H1 (cell line): ENCODE measurements at regions not wholly inside any gene's neighbourhood (a gene's known extent, or its start where the extent isn't known, plus 50 kb on each side); places are given as distances from the start of the nearest gene placed in this dataset.

Experiments used
- CTCF ChIA-PET: fragments of 300-600 bp; sonication (Branson Sonifier 250); formaldehyde crosslinking; loops from one replicate; lab custom pipeline; 2021; ENCODE audit not compliant: partially characterized antibody; lab: Charles Lee
- POLR2A ChIA-PET: fragments of 300-600 bp; sonication (Branson Sonifier 250); formaldehyde crosslinking; loops from one replicate; lab custom pipeline; 2021; ENCODE audit warnings: inconsistent platforms; ENCODE audit not compliant: partially characterized antibody; lab: Charles Lee
- DNase-seq, 2 experiments: peaks; one replicate each; pipeline versions ENCODE4 v3.0.0 to v3.0.0-alpha.2; 2010 to 2022; ENCODE audit warnings: low spot score in 2 of 2, low read depth in 1 of 2, mixed read lengths in 1 of 2
- FAIRE-seq: peaks from 2 replicates; lab custom pipeline; 2011; peaks lifted over from hg19 to GRCh38; lab: Jason Lieb, UNC
- H2AFZ ChIP-seq: 2 replicates; pipeline ENCODE4 v1.8.1; 2012; ENCODE audit warnings: low read length, inconsistent platforms
- H2AK5ac ChIP-seq: 2 replicates; pipeline ENCODE4 v1.6.1; 2013; ENCODE audit warnings: low read depth, low read length
- H2BK120ac ChIP-seq: replicated peaks from 2 replicates; pipeline ENCODE3; 2013; ENCODE audit warnings: low read depth, low read length, inconsistent platforms
- H2BK12ac ChIP-seq: 2 replicates; pipeline ENCODE4 v1.6.1; 2013; ENCODE audit warnings: low read depth, low read length
- H2BK15ac ChIP-seq: 2 replicates; pipeline ENCODE4 v1.6.1; 2013; ENCODE audit warnings: low read length
- H2BK20ac ChIP-seq: 2 replicates; pipeline ENCODE4 v1.6.1; 2013; ENCODE audit warnings: low read length
- H2BK5ac ChIP-seq: 2 replicates; pipeline ENCODE4 v1.6.1; 2013; ENCODE audit warnings: low read depth, low read length
- H3K14ac ChIP-seq: 2 replicates; pipeline ENCODE4 v1.6.1; 2013; ENCODE audit warnings: inconsistent platforms; ENCODE audit not compliant: insufficient read length
- H3K18ac ChIP-seq: 2 replicates; pipeline ENCODE4 v1.6.1; 2013; ENCODE audit warnings: low read length; ENCODE audit errors: extremely low read depth
- H3K23ac ChIP-seq: 2 replicates; pipeline ENCODE4 v1.6.1; 2013; ENCODE audit warnings: inconsistent platforms; ENCODE audit not compliant: insufficient read length
- H3K23me2 ChIP-seq: 2 replicates; pipeline ENCODE4 v1.6.1; 2013; ENCODE audit warnings: low read depth, low read length
- H3K27ac ChIP-seq: 2 replicates; pipeline ENCODE4 v1.6.1; 2011; ENCODE audit warnings: low read depth, low read length, inconsistent platforms
- H3K27me3 ChIP-seq, 4 experiments: replicated peaks in 1 of 4; 1 replicate in 1 of 4; 2 replicates in 3 of 4; pipeline versions ENCODE4 v1.6.1 to v1.8.1; 2011 to 2013; ENCODE audit warnings: low read length in 3 of 4, mild to moderate bottlenecking in 3 of 4, inconsistent platforms in 2 of 4, mixed read lengths in 2 of 4, moderate library complexity in 1 of 4; ENCODE audit not compliant: control insufficient read depth in 3 of 4, insufficient read depth in 3 of 4; ENCODE audit errors: extremely low read depth in 1 of 4
- H3K36me3 ChIP-seq, 4 experiments: 2 replicates each; pipeline versions ENCODE4 v1.6.1 to v1.8.1; 2011 to 2013; ENCODE audit warnings: mild to moderate bottlenecking in 4 of 4, low read length in 3 of 4, moderate library complexity in 2 of 4, control low read depth in 1 of 4, inconsistent platforms in 1 of 4; ENCODE audit not compliant: insufficient read depth in 4 of 4, control insufficient read depth in 2 of 4
- H3K4ac ChIP-seq: replicated peaks from 2 replicates; pipeline ENCODE3; 2013; ENCODE audit warnings: low read length, low read depth, mixed read lengths, inconsistent platforms; ENCODE audit not compliant: insufficient read length
- H3K4me1 ChIP-seq, 4 experiments: replicated peaks in 1 of 4; 1 replicate in 1 of 4; 2 replicates in 3 of 4; pipeline versions ENCODE4 v1.6.1 to v1.8.1; 2011 to 2013; ENCODE audit warnings: low read length in 3 of 4, inconsistent platforms in 2 of 4, mixed read lengths in 1 of 4; ENCODE audit not compliant: insufficient read depth in 4 of 4, control insufficient read depth in 3 of 4
- H3K4me2 ChIP-seq, 2 experiments: 2 replicates each; pipeline versions ENCODE4 v1.6.1 to v1.8.1; 2011 to 2013; ENCODE audit warnings: low read depth in 2 of 2, low read length in 2 of 2, control low read depth in 1 of 2, inconsistent platforms in 1 of 2, mild to moderate bottlenecking in 1 of 2; ENCODE audit not compliant: insufficient read depth in 1 of 2
- H3K4me3 ChIP-seq, 4 experiments: fragments of 200-600, 300-600 bp in 1 of 4; sonication (generic), shearing (Covaris generic), sonication (Bioruptor Twin) in 1 of 4; 2 replicates each; pipeline versions ENCODE4 v1.5.1 to v1.8.1; 2011 to 2016; ENCODE audit warnings: low read length in 4 of 4, low read depth in 3 of 4, control low read depth in 2 of 4, inconsistent platforms in 2 of 4, mild to moderate bottlenecking in 2 of 4, mixed read lengths in 1 of 4, moderate library complexity in 1 of 4; ENCODE audit not compliant: insufficient read depth in 2 of 4; ENCODE audit errors: extremely low read depth in 1 of 4
- H3K56ac ChIP-seq: replicated peaks from 2 replicates; pipeline ENCODE3; 2013; ENCODE audit warnings: low read depth, mild to moderate bottlenecking, mixed read lengths, low read length, inconsistent platforms; ENCODE audit not compliant: insufficient read length
- H3K79me1 ChIP-seq: 2 replicates; pipeline ENCODE4 v1.6.1; 2013; ENCODE audit warnings: low read depth, low read length, control low read depth
- H3K79me2 ChIP-seq, 2 experiments: 2 replicates each; pipeline versions ENCODE4 v1.6.1 to v1.8.1; 2012 to 2013; ENCODE audit warnings: low read length in 2 of 2, mild to moderate bottlenecking in 2 of 2, inconsistent platforms in 1 of 2; ENCODE audit not compliant: insufficient read depth in 2 of 2, control insufficient read depth in 1 of 2
- H3K9ac ChIP-seq, 4 experiments: replicated peaks in 1 of 4; 1 replicate in 1 of 4; 2 replicates in 3 of 4; pipeline versions ENCODE4 v1.6.1 to v1.8.1; 2011 to 2013; ENCODE audit warnings: low read depth in 3 of 4, low read length in 3 of 4, control low read depth in 2 of 4, mild to moderate bottlenecking in 2 of 4, moderate library complexity in 2 of 4, inconsistent platforms in 1 of 4; ENCODE audit errors: extremely low read depth in 1 of 4
- H3K9me3 ChIP-seq, 2 experiments: 2 replicates each; pipeline versions ENCODE4 v1.6.1 to v1.8.1; 2012 to 2013; ENCODE audit warnings: mild to moderate bottlenecking in 2 of 2, moderate library complexity in 2 of 2, control low read depth in 1 of 2, inconsistent platforms in 1 of 2, low read depth in 1 of 2, low read length in 1 of 2, mixed read lengths in 1 of 2; ENCODE audit not compliant: insufficient read depth in 2 of 2
- H4K20me1 ChIP-seq, 2 experiments: replicated peaks in 1 of 2; 2 replicates each; pipeline versions ENCODE3 to v1.8.1; 2011 to 2013; ENCODE audit warnings: inconsistent platforms in 2 of 2, low read length in 2 of 2, mild to moderate bottlenecking in 1 of 2; ENCODE audit not compliant: insufficient read depth in 2 of 2, control insufficient read depth in 1 of 2
- H4K5ac ChIP-seq: 2 replicates; pipeline ENCODE4 v1.6.1; 2013; ENCODE audit warnings: low read length, low read depth, mixed read lengths, inconsistent platforms; ENCODE audit not compliant: insufficient read length
- H4K8ac ChIP-seq: 2 replicates; pipeline ENCODE4 v1.8.0; 2013; ENCODE audit warnings: mild to moderate bottlenecking, moderate library complexity, low read length, inconsistent platforms; ENCODE audit not compliant: insufficient read depth; ENCODE audit errors: extremely low read depth
- H4K91ac ChIP-seq: replicated peaks from 2 replicates; pipeline ENCODE3; 2013; ENCODE audit warnings: low read length, mixed read lengths, inconsistent platforms; ENCODE audit not compliant: insufficient read length
- whole genome bisulfite sequencing, 2 experiments: shearing (Covaris generic) in 1 of 2; methylation state at CpG; one replicate each; pipeline versions ENCODE4 v1.1.6 to v1.1.7; 2013 to 2015; ENCODE audit warnings: low lambda C conversion rate in 2 of 2, mixed read lengths in 2 of 2, inconsistent platforms in 1 of 2, low coverage in 1 of 2, missing lambda C conversion rate in 1 of 2; ENCODE audit not compliant: insufficient replicate concordance in 2 of 2, insufficient coverage in 1 of 2, insufficient read length in 1 of 2; ENCODE audit errors: extremely low coverage in 1 of 2, missing lambda C conversion rate in 1 of 2; 5-methylcytosine and 5-hydroxymethylcytosine counted together
- TF ChIP-seq, protein P1 (sequence below): fragments of 300-600 bp; sonication (generic); IDR thresholded peaks from 2 replicates; pipeline ENCODE4 v1.7.1; 2012; ENCODE audit warnings: low read length, moderate library complexity, mild to moderate bottlenecking, inconsistent platforms; ENCODE audit not compliant: insufficient replicate concordance

- no peak overlapping the region for H3K4me3 ChIP-seq
- WGBS, 2 experiments: 87% methylated on average over 3 of the region's 3 CpGs; no CpG with 5 or more reads in 1 of the 2 experiments
- no peak overlapping the region for H3K56ac ChIP-seq
- no peak for DNase-seq
- H3K4ac ChIP-seq: no peak overlapping the region
- H2BK5ac ChIP-seq: no peak overlapping the region
- no peaks in the 10 kb centered on the region for H3K36me3 ChIP-seq
- no peak for FAIRE-seq
- H3K23me2 ChIP-seq: no peaks in the 10 kb centered on the region
- no peak overlapping the region for H3K4me2 ChIP-seq
- H4K8ac ChIP-seq: no peak overlapping the region
- no peaks in the 10 kb centered on the region for H4K20me1 ChIP-seq
- no peak overlapping the region for H2BK12ac ChIP-seq
- no peak overlapping the region for H3K18ac ChIP-seq
- ChIA-PET POLR2A (no interaction called here), CTCF (no interaction called here)
- no peaks in the 10 kb centered on the region for H3K79me2 ChIP-seq
- no peak overlapping the region for H3K9ac ChIP-seq
- H3K9me3 ChIP-seq: no peaks in the 10 kb centered on the region
- peaks cover 2 to 9% (median 3%) of the 10 kb centered on the region in 4 experiments; a peak in 3 of 7 replicates for H3K4me1 ChIP-seq
- H3K27ac ChIP-seq: no peak overlapping the region
- no peak overlapping the region for H3K23ac ChIP-seq
- no peak overlapping the region for H2BK120ac ChIP-seq
- H4K5ac ChIP-seq: no peak overlapping the region
- H3K14ac ChIP-seq: no peak overlapping the region
- H2AFZ ChIP-seq: no peak overlapping the region
- H3K27me3 ChIP-seq: no peaks in the 10 kb centered on the region
- no peak overlapping the region for H2AK5ac ChIP-seq
- H4K91ac ChIP-seq: no peak overlapping the region
- no peak overlapping the region for H2BK20ac ChIP-seq
- no peaks in the 10 kb centered on the region for H3K79me1 ChIP-seq
- no peak overlapping the region for H2BK15ac ChIP-seq
- TF ChIP-seq, protein P1, sequence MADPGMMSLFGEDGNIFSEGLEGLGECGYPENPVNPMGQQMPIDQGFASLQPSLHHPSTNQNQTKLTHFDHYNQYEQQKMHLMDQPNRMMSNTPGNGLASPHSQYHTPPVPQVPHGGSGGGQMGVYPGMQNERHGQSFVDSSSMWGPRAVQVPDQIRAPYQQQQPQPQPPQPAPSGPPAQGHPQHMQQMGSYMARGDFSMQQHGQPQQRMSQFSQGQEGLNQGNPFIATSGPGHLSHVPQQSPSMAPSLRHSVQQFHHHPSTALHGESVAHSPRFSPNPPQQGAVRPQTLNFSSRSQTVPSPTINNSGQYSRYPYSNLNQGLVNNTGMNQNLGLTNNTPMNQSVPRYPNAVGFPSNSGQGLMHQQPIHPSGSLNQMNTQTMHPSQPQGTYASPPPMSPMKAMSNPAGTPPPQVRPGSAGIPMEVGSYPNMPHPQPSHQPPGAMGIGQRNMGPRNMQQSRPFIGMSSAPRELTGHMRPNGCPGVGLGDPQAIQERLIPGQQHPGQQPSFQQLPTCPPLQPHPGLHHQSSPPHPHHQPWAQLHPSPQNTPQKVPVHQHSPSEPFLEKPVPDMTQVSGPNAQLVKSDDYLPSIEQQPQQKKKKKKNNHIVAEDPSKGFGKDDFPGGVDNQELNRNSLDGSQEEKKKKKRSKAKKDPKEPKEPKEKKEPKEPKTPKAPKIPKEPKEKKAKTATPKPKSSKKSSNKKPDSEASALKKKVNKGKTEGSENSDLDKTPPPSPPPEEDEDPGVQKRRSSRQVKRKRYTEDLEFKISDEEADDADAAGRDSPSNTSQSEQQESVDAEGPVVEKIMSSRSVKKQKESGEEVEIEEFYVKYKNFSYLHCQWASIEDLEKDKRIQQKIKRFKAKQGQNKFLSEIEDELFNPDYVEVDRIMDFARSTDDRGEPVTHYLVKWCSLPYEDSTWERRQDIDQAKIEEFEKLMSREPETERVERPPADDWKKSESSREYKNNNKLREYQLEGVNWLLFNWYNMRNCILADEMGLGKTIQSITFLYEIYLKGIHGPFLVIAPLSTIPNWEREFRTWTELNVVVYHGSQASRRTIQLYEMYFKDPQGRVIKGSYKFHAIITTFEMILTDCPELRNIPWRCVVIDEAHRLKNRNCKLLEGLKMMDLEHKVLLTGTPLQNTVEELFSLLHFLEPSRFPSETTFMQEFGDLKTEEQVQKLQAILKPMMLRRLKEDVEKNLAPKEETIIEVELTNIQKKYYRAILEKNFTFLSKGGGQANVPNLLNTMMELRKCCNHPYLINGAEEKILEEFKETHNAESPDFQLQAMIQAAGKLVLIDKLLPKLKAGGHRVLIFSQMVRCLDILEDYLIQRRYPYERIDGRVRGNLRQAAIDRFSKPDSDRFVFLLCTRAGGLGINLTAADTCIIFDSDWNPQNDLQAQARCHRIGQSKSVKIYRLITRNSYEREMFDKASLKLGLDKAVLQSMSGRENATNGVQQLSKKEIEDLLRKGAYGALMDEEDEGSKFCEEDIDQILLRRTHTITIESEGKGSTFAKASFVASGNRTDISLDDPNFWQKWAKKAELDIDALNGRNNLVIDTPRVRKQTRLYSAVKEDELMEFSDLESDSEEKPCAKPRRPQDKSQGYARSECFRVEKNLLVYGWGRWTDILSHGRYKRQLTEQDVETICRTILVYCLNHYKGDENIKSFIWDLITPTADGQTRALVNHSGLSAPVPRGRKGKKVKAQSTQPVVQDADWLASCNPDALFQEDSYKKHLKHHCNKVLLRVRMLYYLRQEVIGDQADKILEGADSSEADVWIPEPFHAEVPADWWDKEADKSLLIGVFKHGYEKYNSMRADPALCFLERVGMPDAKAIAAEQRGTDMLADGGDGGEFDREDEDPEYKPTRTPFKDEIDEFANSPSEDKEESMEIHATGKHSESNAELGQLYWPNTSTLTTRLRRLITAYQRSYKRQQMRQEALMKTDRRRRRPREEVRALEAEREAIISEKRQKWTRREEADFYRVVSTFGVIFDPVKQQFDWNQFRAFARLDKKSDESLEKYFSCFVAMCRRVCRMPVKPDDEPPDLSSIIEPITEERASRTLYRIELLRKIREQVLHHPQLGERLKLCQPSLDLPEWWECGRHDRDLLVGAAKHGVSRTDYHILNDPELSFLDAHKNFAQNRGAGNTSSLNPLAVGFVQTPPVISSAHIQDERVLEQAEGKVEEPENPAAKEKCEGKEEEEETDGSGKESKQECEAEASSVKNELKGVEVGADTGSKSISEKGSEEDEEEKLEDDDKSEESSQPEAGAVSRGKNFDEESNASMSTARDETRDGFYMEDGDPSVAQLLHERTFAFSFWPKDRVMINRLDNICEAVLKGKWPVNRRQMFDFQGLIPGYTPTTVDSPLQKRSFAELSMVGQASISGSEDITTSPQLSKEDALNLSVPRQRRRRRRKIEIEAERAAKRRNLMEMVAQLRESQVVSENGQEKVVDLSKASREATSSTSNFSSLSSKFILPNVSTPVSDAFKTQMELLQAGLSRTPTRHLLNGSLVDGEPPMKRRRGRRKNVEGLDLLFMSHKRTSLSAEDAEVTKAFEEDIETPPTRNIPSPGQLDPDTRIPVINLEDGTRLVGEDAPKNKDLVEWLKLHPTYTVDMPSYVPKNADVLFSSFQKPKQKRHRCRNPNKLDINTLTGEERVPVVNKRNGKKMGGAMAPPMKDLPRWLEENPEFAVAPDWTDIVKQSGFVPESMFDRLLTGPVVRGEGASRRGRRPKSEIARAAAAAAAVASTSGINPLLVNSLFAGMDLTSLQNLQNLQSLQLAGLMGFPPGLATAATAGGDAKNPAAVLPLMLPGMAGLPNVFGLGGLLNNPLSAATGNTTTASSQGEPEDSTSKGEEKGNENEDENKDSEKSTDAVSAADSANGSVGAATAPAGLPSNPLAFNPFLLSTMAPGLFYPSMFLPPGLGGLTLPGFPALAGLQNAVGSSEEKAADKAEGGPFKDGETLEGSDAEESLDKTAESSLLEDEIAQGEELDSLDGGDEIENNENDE: no peak
Observed at GRCh38 chr16:51876934-51877333, 670.0 kb downstream of the TOX3 start.
